ENCODE measurements at regions not wholly inside any gene's neighbourhood (a gene's known extent, or its start where the extent isn't known, plus 50 kb on each side); places are given as distances from the start of the nearest gene placed in this dataset.

GRCh38 chr22:49133541-49133940, 694.1 kb downstream of the BRD1 start:
- TF ChIP-seq, protein P1, sequence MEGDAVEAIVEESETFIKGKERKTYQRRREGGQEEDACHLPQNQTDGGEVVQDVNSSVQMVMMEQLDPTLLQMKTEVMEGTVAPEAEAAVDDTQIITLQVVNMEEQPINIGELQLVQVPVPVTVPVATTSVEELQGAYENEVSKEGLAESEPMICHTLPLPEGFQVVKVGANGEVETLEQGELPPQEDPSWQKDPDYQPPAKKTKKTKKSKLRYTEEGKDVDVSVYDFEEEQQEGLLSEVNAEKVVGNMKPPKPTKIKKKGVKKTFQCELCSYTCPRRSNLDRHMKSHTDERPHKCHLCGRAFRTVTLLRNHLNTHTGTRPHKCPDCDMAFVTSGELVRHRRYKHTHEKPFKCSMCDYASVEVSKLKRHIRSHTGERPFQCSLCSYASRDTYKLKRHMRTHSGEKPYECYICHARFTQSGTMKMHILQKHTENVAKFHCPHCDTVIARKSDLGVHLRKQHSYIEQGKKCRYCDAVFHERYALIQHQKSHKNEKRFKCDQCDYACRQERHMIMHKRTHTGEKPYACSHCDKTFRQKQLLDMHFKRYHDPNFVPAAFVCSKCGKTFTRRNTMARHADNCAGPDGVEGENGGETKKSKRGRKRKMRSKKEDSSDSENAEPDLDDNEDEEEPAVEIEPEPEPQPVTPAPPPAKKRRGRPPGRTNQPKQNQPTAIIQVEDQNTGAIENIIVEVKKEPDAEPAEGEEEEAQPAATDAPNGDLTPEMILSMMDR (IDR thresholded peaks at IDR 0.05; ENCODE audit: low read depth, low read length, poor library complexity, severe bottlenecking) = no peak
- no peak for TF ChIP-seq EZH2phosphoT487 (IDR thresholded peaks at IDR 0.05; ENCODE audit: borderline replicate concordance, low read length)
